ENCODE measurements at regions not wholly inside any gene's neighbourhood (a gene's known extent, or its start where the extent isn't known, plus 50 kb on each side); places are given as distances from the start of the nearest gene placed in this dataset.
"Not testable (repeated sequence)": the region's sequence is repeated elsewhere in the genome, so short reads cannot be mapped to it uniquely, and the experiment has no call there.

DNA sequence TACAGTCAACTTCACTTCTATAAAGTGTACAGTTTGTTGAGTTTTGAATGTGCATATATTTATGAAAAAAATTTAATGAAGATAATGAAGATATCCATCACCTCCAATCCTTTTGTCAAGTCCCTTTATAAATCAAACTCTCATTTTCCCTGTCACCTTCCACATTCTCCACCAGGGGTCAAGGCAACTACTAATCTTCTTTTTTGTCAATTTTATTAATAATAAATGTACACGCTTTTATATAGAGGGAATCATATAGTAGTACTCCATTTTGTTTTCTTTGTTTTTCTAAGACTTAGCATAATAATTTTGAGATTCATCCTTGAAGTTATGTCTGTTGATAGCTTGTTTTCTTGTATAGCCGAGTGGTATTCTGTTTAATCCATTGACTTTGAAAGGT is 1594.2 kb upstream of the PRMT6 start:
- Histone ChIP-seq H3K9ac (ENCODE audit: low read depth, low read length, poor library complexity) (no peak overlapping the region), H3K36me3 (replicated peaks in 1 of 2; ENCODE audit: control insufficient read depth in 2 of 2, insufficient read depth in 2 of 2, low read length in 2 of 2) (no peaks in the 10 kb centered on the region), H2BK15ac (ENCODE audit: low read length) (no peak overlapping the region), H2BK12ac (ENCODE audit: low read length) (no peak overlapping the region), H3K14ac (ENCODE audit: low read length) (no peak overlapping the region), H3K4ac (ENCODE audit: low read length) (no peak overlapping the region), H2BK120ac (ENCODE audit: low read depth, low read length) (no peak overlapping the region), H3K27ac (replicated peaks; ENCODE audit: low read length) (no peak overlapping the region), H3K4me2 (ENCODE audit: insufficient read depth, low read length, poor library complexity, severe bottlenecking) (no peak overlapping the region), H3K27me3 (ENCODE audit: control insufficient read depth in 3 of 3, insufficient read depth in 3 of 3, low read depth in 1 of 3, low read length in 3 of 3) (no peaks in the 10 kb centered on the region), H2AK5ac (ENCODE audit: low read depth, low read length) (no peak overlapping the region), H4K8ac (ENCODE audit: low read depth, low read length) (no peak overlapping the region), H3K79me1 (ENCODE audit: low read depth, low read length) (no peaks in the 10 kb centered on the region), H3K9me3 (replicated peaks in 1 of 2; ENCODE audit: control insufficient read depth in 2 of 2, insufficient read depth in 1 of 2, low read depth in 1 of 2, low read length in 2 of 2) (no peaks in the 10 kb centered on the region), H3K4me1 (ENCODE audit: control insufficient read depth in 2 of 2, insufficient read depth in 1 of 2, low read depth in 1 of 2, low read length in 2 of 2) (no peaks in the 10 kb centered on the region), H2AFZ (ENCODE audit: low read length) (no peak overlapping the region), H3K23ac (ENCODE audit: low read depth, low read length, poor library complexity) (no peak overlapping the region), H3K18ac (ENCODE audit: low read length) (no peak overlapping the region), H3K4me3 (ENCODE audit: low read length in 2 of 2) (no peak overlapping the region), H4K91ac (ENCODE audit: low read depth, low read length, poor library complexity) (no peak overlapping the region), H2BK5ac (ENCODE audit: low read length) (no peak overlapping the region)
- no peak for DNase-seq (ENCODE audit: low spot score)
- WGBS, 2 donors (ENCODE audit: extremely low coverage in 2 of 2, insufficient read length in 2 of 2, insufficient replicate concordance in 1 of 2), result no CpG with 5 or more reads among the region's 2 CpGs

DNA sequence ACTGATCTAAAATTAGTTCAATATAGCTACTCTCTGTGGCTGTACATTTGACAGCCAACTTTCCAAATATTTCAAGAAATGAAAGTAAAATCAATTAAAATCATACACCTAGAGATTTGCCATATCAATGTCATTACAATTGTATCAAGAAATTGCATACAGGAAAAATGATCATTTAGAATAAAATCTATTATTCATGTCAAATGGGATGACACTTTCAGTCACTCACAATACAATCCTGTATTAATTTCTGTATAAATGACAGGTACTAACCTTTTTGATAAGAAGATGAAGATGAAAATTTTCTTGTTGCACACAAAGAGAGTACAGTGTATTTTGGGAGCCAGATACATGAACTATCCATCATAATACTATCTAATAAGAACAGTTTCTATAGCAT is 1588.9 kb upstream of the PRMT6 start:
- no peak overlapping the region for H4K91ac ChIP-seq (ENCODE audit: low read depth, low read length, poor library complexity)
- no peak overlapping the region for H3K4me2 ChIP-seq (ENCODE audit: insufficient read depth, low read length, poor library complexity, severe bottlenecking)
- no peaks in the 10 kb centered on the region for H3K27me3 ChIP-seq (ENCODE audit: control insufficient read depth in 3 of 3, insufficient read depth in 3 of 3, low read depth in 1 of 3, low read length in 3 of 3)
- H2AFZ ChIP-seq (ENCODE audit: low read length), result no peak overlapping the region
- H3K79me1 ChIP-seq (ENCODE audit: low read depth, low read length), result no peaks in the 10 kb centered on the region
- H2BK15ac ChIP-seq (ENCODE audit: low read length), result no peak overlapping the region
- H3K23ac ChIP-seq (ENCODE audit: low read depth, low read length, poor library complexity), result no peak overlapping the region
- no peak overlapping the region for H2BK12ac ChIP-seq (ENCODE audit: low read length)
- no peaks in the 10 kb centered on the region for H3K36me3 ChIP-seq (replicated peaks in 1 of 2; ENCODE audit: control insufficient read depth in 2 of 2, insufficient read depth in 2 of 2, low read length in 2 of 2)
- no peak for DNase-seq (ENCODE audit: low spot score)
- H3K4me3 ChIP-seq (ENCODE audit: low read length in 2 of 2), result no peak overlapping the region
- H3K9me3 ChIP-seq (replicated peaks in 1 of 2; ENCODE audit: control insufficient read depth in 2 of 2, insufficient read depth in 1 of 2, low read depth in 1 of 2, low read length in 2 of 2), result no peaks in the 10 kb centered on the region
- no peak overlapping the region for H2BK120ac ChIP-seq (ENCODE audit: low read depth, low read length)
- no peak overlapping the region for H3K14ac ChIP-seq (ENCODE audit: low read length)
- H3K4ac ChIP-seq (ENCODE audit: low read length), result no peak overlapping the region
- no peaks in the 10 kb centered on the region for H3K4me1 ChIP-seq (ENCODE audit: control insufficient read depth in 2 of 2, insufficient read depth in 1 of 2, low read depth in 1 of 2, low read length in 2 of 2)
- H2AK5ac ChIP-seq (ENCODE audit: low read depth, low read length), result no peak overlapping the region
- H2BK5ac ChIP-seq (ENCODE audit: low read length), result no peak overlapping the region
- no peak overlapping the region for H3K27ac ChIP-seq (replicated peaks; ENCODE audit: low read length)
- no peak overlapping the region for H3K18ac ChIP-seq (ENCODE audit: low read length)
- H3K9ac ChIP-seq (ENCODE audit: low read depth, low read length, poor library complexity), result no peak overlapping the region
- no peak overlapping the region for H4K8ac ChIP-seq (ENCODE audit: low read depth, low read length)

DNA sequence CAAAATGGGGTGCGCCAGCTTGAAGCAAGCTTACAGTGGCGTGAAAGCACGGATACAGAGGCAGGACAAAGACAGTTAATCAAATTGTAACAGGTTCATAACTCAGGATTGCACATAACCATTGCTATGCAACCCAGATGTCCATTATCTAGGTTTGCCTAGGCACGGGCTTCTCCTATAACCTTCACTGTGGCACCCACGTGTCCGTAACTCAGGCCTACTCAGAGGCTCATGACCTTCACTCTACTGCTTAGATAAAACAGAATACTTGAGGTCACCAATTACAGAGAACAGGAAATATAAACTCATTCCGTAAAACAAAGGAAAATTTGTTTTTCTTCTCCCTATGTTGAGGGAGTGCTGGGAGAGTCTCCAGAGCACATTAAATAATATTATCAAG is 1585.9 kb upstream of the PRMT6 start:
- H4K8ac ChIP-seq (ENCODE audit: low read depth, low read length); H3K9me3 ChIP-seq (replicated peaks in 1 of 2; ENCODE audit: control insufficient read depth in 2 of 2, insufficient read depth in 1 of 2, low read depth in 1 of 2, low read length in 2 of 2); H3K4me1 ChIP-seq (ENCODE audit: control insufficient read depth in 2 of 2, insufficient read depth in 1 of 2, low read depth in 1 of 2, low read length in 2 of 2); H2BK5ac ChIP-seq (ENCODE audit: low read length); H3K18ac ChIP-seq (ENCODE audit: low read length); H3K27ac ChIP-seq (replicated peaks; ENCODE audit: low read length); H3K27me3 ChIP-seq (ENCODE audit: control insufficient read depth in 3 of 3, insufficient read depth in 3 of 3, low read depth in 1 of 3, low read length in 3 of 3); H2BK12ac ChIP-seq (ENCODE audit: low read length); DNase-seq (ENCODE audit: low spot score); H4K91ac ChIP-seq (ENCODE audit: low read depth, low read length, poor library complexity); H3K4me3 ChIP-seq (ENCODE audit: low read length in 2 of 2); H2AK5ac ChIP-seq (ENCODE audit: low read depth, low read length); H2BK15ac ChIP-seq (ENCODE audit: low read length); H2BK120ac ChIP-seq (ENCODE audit: low read depth, low read length); H3K4ac ChIP-seq (ENCODE audit: low read length); H3K9ac ChIP-seq (ENCODE audit: low read depth, low read length, poor library complexity); H3K23ac ChIP-seq (ENCODE audit: low read depth, low read length, poor library complexity); H3K4me2 ChIP-seq (ENCODE audit: insufficient read depth, low read length, poor library complexity, severe bottlenecking); H2AFZ ChIP-seq (ENCODE audit: low read length); H3K79me1 ChIP-seq (ENCODE audit: low read depth, low read length); H3K36me3 ChIP-seq (replicated peaks in 1 of 2; ENCODE audit: control insufficient read depth in 2 of 2, insufficient read depth in 2 of 2, low read length in 2 of 2); H3K14ac ChIP-seq (ENCODE audit: low read length): not testable (repeated sequence)
- WGBS, 2 donors (ENCODE audit: extremely low coverage in 2 of 2, insufficient read length in 2 of 2, insufficient replicate concordance in 1 of 2), result no CpG with 5 or more reads among the region's 7 CpGs

DNA sequence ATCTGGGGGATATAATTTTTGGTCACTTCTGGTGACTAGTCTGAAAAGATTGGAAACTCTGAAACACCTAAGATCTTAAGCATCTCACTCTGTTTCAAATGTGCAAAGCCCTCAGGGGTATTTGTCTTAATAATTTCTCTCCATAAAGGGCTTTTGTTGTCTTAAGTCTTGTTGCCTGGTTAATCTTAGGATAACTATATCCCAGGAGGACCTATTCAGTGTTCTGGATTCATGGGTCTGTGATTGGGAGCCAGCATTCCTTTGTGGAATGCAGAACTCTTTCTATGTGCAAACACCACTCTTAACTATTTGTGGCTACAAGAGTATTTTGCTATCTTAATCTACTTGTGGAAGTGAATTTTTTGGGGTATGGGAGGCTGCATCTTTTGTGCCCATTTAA is 1573.0 kb upstream of the PRMT6 start:
- Histone ChIP-seq H3K79me1 (ENCODE audit: low read depth, low read length) (no peaks in the 10 kb centered on the region), H3K36me3 (replicated peaks in 1 of 2; ENCODE audit: control insufficient read depth in 2 of 2, insufficient read depth in 2 of 2, low read length in 2 of 2) (no peaks in the 10 kb centered on the region), H2BK5ac (ENCODE audit: low read length) (no peak overlapping the region), H3K4me2 (ENCODE audit: insufficient read depth, low read length, poor library complexity, severe bottlenecking) (no peak overlapping the region), H3K4ac (ENCODE audit: low read length) (no peak overlapping the region), H4K8ac (ENCODE audit: low read depth, low read length) (no peak overlapping the region), H3K4me1 (ENCODE audit: control insufficient read depth in 2 of 2, insufficient read depth in 1 of 2, low read depth in 1 of 2, low read length in 2 of 2) (no peaks in the 10 kb centered on the region), H3K9me3 (replicated peaks in 1 of 2; ENCODE audit: control insufficient read depth in 2 of 2, insufficient read depth in 1 of 2, low read depth in 1 of 2, low read length in 2 of 2) (no peaks in the 10 kb centered on the region), H3K9ac (ENCODE audit: low read depth, low read length, poor library complexity) (no peak overlapping the region), H3K18ac (ENCODE audit: low read length) (no peak overlapping the region), H4K91ac (ENCODE audit: low read depth, low read length, poor library complexity) (no peak overlapping the region), H2BK12ac (ENCODE audit: low read length) (no peak overlapping the region), H2AFZ (ENCODE audit: low read length) (no peak overlapping the region), H2BK120ac (ENCODE audit: low read depth, low read length) (no peak overlapping the region), H3K4me3 (ENCODE audit: low read length in 2 of 2) (no peak overlapping the region), H3K27ac (replicated peaks; ENCODE audit: low read length) (no peak overlapping the region), H3K14ac (ENCODE audit: low read length) (no peak overlapping the region), H3K23ac (ENCODE audit: low read depth, low read length, poor library complexity) (no peak overlapping the region), H3K27me3 (ENCODE audit: control insufficient read depth in 3 of 3, insufficient read depth in 3 of 3, low read depth in 1 of 3, low read length in 3 of 3) (no peaks in the 10 kb centered on the region), H2BK15ac (ENCODE audit: low read length) (no peak overlapping the region), H2AK5ac (ENCODE audit: low read depth, low read length) (no peak overlapping the region)
- DNase-seq (ENCODE audit: low spot score), result no peak
